NCI-H2029 (cell line): ENCODE measurements at regions not wholly inside any gene's neighbourhood (a gene's known extent, or its start where the extent isn't known, plus 50 kb on each side); places are given as distances from the start of the nearest gene placed in this dataset.
"Not testable (repeated sequence)": the region's sequence is repeated elsewhere in the genome, so short reads cannot be mapped to it uniquely, and the experiment has no call there.

Experiments used
- DNase-seq: peaks from one replicate; lab custom pipeline; 2025; lab: John Stamatoyannopoulos, UW

DNA sequence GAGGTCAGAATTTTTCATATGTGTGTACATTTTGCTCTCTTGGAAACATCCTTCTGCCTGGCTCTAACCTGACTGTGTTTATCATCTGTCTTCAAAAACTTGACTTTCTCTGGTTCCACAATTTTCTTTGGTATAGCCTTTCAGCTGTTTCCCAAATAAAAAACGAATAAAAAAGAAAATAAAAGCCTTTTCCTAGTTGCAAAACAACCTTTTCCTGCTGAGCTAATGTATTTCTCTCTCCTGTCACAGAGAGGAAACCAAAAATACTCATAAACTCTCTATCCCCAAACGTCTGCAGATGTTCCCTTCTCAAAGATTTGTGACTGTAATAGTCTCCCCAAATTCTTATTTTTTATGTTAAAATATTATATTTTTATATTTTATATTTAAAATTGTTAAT, 505.3 kb upstream of the SLC39A10 start:
- DNase-seq = no peak

DNA sequence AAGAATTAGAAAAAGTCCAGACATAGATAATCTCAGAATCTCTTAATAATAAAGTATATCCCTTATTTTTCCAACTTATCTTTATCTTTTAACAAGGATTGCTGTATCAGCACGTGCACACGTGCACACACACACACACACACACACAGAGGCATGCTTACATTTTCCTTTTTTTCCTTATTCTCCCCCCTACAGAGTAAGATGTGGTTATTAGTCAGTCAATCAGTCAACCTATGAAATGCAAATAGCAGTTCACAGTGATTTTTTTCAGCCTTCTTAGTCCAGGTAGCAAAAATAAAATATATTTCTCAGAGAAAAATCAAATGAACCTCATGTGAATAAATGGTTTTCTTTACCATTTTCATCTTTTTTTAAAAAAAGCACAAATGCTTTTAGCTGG, 506.2 kb upstream of the SLC39A10 start:
- no peak for DNase-seq

DNA sequence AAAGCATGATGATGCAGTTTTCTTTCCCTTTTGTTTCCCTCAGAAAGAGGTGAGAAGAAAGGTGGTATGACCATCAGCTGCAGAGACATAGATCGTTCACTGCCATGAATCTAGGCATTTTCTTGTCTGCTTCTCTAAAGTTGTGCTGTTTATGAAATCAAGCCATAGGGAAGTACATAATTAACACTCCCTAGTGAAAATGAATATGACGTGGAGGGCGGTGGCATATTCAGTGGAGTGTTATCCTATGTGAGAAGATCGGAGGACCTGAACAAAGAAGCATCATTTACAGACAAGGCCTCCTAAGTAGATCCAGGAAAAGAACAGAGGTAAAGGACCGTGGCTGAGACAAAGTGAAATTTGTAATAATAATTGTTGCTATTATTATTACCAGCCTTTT, 509.0 kb upstream of the SLC39A10 start:
- DNase-seq = no peak

DNA sequence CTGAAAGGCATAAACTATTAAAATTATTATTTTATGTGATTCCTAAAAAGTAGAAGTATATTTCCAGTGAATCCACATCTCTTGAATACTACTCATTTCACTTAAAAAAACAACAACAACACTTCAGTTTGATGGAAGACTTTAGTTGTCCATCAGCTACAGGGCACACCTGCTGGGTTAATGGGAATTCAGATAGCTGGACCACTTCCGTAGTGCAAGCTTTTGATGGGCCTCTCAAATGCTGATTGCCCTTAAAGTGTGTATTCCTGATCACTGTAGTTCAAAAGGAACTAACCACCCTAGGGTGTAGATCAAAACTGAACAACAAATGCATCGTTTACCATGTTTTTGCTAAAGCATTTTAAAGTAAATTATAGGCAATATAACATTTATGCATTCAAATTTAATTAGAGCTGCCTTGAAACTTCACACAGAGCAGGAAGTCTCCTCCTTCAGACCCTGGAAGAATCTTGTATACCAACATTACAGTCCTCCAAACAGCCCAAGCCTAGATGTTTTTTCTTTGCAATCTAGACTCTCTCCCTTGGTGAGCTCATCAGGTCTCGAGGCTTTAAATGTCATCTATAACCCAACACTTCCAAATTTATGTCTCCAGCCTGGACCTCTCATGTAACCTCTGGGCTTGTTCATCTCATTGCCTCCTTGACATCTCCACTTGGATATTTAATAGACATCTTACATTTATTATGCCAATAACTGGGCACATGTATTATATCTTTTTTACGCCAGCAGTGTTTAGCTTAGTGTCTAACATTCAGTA, 510.1 kb upstream of the SLC39A10 start:
- DNase-seq = no peak

DNA sequence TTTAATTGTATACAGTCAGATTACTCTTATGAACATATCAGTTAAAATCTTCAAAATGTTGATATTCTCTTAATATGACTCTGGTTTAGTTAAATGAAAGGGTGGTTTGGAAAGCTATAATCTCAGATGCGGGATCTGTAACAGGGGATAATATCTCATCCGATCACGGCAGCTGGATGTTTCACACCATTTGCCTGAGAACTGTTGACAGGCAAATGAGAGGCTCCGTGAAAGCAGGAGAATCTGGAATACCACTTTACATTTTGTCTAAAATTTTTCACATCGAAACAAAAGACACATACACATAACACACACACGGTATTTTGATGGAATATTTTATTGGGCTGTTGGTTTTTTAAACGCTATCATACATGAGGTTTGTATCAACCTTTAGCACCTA, 518.6 kb upstream of the SLC39A10 start:
- DNase-seq = no peak

DNA sequence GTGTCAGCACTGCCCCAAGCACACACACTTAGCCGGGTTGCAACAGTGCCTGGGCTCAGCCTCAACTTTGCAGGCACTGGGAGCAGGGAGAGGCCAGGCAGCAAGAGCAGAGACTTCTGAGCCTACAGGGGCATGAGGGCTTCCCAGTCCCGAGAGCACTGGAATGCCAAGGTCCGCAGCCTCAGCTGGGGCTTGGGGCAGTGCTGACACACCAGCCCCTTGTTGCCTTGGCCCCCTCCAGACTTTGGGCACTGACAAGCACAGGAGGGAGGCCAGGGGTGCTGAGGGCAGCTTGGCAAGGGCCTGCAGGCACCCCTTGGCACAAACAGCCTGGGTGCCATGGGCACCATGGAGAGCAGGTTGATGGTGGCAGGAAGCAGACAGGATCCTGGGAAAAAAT, 531.1 kb upstream of the SLC39A10 start:
- DNase-seq = not testable (repeated sequence)

DNA sequence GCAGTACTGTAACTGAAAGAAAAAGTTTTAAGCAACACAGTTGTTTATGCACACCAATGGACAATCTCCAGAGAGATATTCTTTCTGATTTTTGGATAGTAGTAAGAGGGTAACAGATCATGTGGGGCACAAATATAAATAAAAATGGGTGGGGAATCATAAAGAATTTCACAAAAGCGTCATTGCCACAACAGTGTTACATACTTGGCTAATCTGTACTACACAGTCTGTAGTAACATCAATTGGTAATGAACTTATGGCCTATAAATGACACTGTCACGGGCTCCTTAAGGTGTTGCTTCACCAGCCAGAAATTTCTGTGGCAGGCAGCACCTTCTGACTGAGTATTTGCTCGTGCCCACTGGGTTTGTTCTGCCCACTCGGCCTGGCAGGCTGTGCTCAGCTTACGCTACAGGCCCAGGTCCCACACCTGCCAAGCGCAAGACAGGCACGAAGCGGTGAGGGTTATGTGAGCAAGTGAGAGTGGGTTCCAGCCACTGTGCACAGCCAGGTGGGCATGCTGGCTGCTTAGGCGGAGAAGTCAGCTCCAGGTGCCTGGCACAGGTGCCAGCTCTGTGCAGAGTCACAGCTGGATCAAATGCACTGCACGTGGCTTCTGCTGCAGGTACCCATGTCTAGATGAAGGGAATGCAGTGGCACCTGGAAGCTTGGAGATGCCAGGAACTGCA, 532.5 kb upstream of the SLC39A10 start:
- no peak for DNase-seq

DNA sequence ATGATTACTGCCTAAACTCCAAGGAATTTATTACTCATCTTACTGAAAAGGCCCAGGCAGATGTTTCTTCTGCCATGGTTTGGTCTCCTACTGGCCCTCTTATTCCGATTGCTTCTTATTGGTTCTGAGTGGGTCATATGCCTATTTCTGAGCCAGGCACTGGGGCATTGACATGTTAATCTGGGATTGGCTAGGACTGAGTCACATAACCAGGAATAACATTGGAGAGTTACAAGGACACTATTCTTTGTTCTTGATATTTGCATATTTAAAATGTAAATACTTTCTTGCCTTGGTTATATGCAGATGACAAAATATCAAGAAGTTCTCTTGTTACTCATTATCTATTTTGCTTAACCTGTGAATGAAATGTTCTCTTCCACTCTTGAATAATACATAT, 534.4 kb upstream of the SLC39A10 start:
- no peak for DNase-seq

DNA sequence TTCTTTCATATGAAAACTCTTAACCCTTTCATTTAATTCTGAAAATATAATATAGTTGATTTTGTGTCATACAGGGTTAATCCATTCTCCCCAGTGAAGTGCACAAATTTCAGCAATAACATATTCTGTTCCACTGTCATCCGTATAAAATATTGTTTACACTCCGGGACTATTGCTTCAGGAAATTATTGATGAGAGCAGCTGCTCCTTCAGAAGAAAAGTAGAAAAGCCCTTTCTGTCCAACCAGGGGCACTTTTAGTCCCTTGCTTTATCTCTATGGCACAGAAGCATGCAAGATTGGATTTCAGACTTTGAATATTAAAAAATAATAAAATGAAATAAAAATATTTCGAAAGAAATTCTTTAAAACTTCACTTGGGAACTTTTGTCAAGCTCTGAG, 535.7 kb upstream of the SLC39A10 start:
- DNase-seq = no peak

DNA sequence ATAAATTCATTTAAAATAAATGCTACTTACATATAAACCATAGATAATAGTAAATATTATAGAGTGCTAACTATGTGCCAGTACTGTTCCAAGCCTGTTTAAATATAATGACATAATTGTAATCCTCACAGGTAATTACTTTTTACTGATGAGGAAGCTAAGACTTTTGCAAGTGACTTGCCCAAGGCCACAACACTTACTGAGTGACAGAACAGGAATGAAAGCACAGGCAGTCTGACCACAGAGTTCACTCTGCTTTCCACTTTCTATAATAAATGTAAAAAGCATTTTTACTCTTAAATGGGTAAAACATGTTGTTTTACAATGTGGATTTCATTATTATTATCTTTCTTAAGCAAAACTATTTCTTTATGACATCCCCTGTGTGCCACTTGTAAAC, 537.8 kb upstream of the SLC39A10 start:
- DNase-seq = no peak

DNA sequence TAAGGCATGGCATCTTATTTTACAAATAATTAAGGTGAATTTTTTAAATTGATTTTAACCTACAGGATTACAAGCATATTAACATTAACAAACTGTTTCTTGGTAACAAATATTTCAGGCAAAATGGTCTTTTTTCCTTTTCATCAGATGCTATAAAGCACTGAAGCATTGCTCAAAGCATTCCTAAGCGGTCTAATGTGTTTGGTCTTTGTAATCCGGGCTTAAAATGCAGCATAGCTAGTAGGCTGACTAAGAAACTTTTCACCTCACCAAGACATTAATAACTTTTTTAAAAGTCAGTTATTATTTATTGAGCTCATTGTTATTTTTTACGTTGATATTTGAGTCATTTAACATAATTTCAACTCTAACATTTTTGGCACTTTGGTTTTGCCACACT, 538.8 kb upstream of the SLC39A10 start:
- DNase-seq = no peak

DNA sequence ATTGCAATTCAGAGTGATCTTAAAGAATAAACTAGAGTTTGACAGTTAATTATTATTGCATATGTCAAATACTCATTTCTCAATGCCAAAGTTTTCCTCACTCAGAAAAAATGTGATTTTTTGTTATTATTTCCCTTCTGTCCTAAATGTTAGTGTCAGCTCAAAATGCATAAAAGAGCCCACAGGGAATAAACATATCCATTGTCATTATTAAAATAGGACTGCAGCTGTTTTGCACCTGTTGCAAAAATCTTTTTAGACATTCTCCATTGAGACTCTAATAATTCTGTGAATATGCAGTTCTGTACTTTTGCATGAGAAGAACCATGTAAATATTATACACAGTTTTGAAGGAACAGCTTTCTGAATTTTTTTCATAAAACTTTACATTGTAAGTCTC, 540.0 kb upstream of the SLC39A10 start:
- DNase-seq = no peak

DNA sequence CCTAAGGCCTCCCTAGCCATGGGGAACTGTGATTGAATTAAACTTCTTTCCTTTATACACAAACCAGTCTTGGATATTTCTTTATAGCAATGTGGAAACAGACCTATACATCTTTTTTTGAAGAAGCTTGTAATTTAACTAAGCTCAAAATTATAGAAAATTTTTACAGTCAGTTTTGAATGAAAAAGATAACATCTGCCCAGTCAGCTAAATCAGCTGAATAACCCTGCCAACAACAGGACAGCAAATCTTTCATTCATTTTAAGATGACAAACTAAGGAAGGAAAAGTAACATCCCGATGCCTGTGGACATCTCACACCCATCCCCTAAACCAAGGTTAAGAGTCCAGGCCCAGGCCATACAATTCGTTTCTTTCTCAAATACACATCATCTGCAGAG, 541.3 kb upstream of the SLC39A10 start:
- DNase-seq = no peak

DNA sequence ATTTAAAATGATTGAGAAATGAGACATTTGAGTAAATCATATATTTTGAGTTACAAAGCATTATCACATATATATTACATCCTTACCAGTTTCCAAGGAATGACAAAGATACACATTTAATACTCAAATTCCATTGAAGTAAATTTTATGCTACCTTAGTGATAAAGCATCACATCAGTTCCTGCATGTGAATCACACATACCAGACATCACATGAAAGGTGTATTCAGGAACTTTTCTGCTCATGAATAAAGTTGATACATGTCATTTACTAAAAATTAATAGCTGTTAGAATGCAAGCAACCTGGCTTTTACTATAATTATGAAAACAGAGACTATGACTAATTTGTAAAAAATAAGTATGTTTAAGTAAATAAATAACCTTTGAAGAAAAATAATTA, 548.8 kb upstream of the SLC39A10 start:
- DNase-seq = no peak

DNA sequence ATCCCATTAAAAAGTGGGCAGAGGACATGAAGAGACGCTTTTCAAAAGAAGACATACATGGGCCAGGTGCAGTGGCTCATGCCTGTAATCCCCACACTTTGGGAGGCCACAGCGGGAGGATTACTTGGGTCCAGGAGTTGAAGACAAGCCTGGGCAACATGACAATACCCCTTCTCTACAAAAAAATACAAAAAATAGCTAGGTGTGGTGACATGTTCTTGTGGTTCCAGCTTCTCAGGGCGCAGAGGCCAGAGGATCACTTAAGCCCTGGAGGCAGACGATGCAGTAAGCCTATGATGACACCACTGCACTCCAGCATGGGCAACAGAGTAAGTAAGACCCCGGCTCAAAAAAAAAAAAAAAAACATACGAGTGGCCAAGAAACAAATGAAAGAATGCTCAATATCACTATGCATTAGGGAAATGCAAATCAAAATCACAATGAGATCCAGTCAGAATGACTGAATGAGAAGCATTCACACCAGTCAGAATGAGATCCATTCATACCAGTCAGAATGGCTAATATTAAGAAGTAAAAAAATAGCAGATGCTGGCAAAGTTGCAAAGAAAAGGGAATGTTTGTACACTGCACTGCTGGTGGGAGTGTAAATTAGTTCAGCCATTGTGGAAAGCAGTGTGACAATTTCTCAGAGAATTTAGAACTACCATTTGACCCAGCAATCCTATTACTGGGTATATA, 550.2 kb upstream of the SLC39A10 start:
- no peak for DNase-seq

DNA sequence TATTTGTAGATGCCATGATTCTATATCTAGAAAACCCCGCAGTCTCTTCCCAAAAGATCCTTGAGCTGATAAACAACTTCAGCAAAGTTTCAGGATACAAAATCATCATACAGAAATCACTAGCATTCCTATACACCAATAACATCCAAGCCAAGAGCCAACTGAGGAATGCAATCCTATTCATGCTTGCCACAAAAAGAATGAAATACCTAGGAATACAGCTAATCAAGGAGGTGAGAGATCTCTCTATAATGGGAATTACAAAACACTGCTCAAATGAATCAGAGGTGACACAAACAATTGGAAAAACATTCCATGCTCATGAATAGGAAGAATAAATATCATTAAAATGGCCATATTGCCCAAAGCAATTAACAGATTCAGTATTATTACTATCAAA, 551.4 kb upstream of the SLC39A10 start:
- DNase-seq = no peak

DNA sequence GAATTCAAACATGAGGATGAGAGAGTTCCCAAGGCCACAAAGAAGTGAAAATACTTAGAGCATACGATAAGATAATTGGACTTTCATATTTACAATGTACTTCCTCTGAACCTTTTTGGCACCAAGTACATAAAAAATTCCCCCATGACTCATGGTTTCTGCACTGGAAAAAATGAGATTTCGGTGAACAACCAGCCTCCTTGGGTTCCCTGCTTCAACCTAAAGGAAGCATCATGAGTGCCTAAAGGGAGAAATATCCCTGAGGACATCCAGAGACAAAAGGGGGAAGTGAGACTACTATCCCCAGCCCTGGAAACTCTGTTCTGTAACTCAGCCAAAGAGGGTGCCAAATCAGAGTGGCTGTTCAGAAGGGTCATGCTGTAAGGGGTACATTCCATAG, 562.7 kb upstream of the SLC39A10 start:
- DNase-seq = no peak

DNA sequence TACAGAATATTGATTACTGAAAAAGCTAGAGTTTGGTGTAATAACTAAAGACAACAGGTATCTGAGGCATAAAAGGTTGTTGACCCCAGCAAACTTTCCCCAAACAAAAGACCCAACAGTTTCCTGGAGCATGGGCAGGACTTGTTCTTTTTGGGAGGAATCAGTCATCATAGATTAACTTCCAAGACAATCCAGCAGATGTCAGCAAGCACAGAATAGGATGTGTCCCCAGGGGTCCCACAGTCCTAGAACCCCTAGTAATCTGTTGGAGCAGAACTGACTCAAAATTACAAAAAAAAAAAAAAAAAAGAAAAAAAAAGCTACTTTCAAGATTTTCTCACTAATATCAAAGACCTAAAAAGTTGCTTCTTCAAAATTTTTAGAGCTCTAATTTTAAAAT, 564.7 kb upstream of the SLC39A10 start:
- no peak for DNase-seq

DNA sequence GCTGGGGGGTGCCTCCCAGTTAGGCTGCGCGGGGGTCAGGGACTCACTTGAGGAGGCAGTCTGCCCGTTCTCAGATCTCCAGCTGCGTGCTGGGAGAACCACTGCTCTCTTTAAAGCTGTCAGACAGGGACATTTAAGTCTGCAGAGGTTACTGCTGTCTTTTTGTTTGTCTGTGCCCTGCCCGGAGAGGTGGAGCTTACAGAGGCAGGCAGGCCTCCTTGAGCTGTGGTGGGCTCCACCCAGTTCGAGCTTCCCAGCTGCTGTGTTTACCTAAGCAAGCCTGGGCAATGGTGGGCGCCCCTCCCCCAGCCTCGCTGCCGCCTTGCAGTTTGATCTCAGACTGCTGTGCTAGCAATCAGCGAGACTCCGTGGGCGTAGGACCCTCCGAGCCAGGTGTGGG, 584.2 kb upstream of the SLC39A10 start:
- DNase-seq = not testable (repeated sequence)

DNA sequence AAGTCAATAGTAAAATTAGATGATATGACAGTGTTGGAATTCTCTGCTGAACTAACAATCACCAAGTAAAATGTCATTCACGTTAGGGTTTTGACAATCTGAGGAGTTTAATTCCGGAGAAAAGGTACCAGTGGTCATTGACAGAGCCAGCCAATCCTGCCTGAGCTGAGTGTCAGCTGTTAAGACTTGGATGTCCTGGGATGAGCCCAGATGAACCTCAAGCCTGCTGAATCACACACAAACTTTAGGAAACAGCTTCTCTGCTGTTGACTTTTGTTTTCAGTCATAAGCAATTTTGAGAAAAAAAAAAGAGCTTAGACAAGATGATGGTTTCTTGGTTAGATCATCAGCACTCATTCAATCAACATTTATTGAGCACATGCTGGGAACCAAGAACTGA, 600.0 kb upstream of the SLC39A10 start:
- DNase-seq = no peak

DNA sequence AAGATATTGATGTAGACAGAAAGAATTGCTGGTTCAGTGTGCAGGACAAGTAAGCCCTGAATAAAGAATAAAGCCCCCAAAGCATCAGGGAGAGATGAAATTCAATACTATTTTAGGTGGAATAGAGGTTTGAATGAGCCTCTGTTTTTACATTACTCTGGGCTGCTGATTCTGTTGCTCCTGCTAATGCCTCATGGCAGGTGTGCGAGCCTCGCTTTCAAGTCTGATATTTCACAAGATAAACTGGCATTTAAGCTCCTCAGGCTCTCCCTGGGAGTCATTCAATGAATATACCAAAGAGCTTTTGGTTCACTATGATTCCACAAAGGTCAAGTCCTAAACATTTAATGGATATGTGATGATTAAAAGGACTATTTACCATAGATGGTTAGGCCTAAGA, 601.0 kb upstream of the SLC39A10 start:
- DNase-seq = no peak

DNA sequence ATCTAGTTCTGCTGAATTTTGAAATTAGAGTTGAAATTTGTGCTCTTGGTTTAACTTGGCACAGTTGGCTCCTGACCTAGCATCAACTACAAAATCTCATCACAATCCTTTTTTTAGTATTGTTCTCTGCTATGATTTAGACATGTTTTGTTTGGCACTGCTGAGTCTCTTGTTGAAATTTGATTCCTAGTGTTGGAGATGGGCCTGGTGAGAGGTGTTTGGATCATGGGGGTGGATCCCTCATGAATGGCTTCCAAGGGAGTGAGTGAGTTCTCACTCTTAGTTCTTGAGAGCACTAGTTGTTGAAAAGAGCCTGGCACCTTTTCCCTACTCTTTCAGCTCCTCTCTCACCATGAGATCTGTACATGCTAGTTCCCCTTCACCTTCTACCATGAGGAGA, 605.6 kb upstream of the SLC39A10 start:
- no peak for DNase-seq

DNA sequence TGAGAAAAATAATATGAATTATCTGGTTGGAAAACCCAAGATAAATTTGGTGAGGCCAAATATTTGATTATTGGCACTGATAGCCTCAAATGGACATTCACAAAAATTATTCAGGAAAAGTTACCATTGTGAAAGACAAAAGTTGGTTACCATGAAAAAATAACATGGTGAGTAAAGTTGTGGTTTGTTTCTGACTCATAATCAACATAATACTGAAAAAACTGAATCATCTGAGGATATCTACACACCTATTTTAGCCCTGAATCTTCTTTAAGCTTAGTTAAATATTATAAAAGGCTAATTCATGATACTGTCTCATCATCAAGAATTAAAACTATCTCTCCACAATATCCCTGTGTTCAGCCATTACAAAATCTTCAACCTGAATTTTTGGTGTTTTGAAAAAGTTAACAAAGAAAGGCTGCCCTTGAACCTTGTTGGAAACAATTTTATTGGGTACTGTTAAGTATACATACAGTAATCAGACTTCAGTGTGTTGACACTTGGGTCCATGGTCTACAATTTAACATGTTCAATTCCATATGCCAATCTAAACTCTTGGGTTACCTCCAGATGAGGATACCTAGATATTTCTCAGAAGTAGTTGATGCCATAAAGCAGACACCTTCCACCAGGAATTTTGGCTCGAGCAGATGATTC, 607.5 kb upstream of the SLC39A10 start:
- no peak for DNase-seq
